Osteoblast (primary cell): ENCODE measurements at regions not wholly inside any gene's neighbourhood (a gene's known extent, or its start where the extent isn't known, plus 50 kb on each side); places are given as distances from the start of the nearest gene placed in this dataset.

Source experiments
- DNase-seq: peaks from one replicate; pipeline ENCODE4 v3.0.0; 2011; ENCODE audit warnings: low spot score, mixed read lengths; ENCODE audit not compliant: insufficient read length; ENCODE audit errors: missing footprints
- H2AFZ ChIP-seq: 2 replicates; pipeline ENCODE4 v1.6.0; 2011; ENCODE audit warnings: mild to moderate bottlenecking, low read length
- H3K27ac ChIP-seq: 2 replicates; pipeline ENCODE4 v1.5.1; 2011; ENCODE audit warnings: mild to moderate bottlenecking, low read depth, low read length, moderate library complexity
- H3K27me3 ChIP-seq: 2 replicates; pipeline ENCODE4 v1.6.0; 2012; ENCODE audit warnings: mild to moderate bottlenecking, control low read depth, inconsistent platforms, low read length, moderate library complexity; ENCODE audit not compliant: insufficient read depth
- H3K36me3 ChIP-seq: 2 replicates; pipeline ENCODE4 v1.5.1; 2011; ENCODE audit warnings: mild to moderate bottlenecking, low read length, control low read depth, moderate library complexity; ENCODE audit not compliant: insufficient read depth
- H3K4me1 ChIP-seq: 2 replicates; pipeline ENCODE4 v1.5.1; 2011; ENCODE audit warnings: mild to moderate bottlenecking, low read length, control low read depth, moderate library complexity; ENCODE audit not compliant: insufficient read depth
- H3K4me2 ChIP-seq: 2 replicates; pipeline ENCODE4 v1.6.0; 2011; ENCODE audit warnings: mild to moderate bottlenecking, low read length; ENCODE audit not compliant: insufficient read depth
- H3K4me3 ChIP-seq: fragments of 200-600 bp; sonication (generic); 3 replicates; pipeline ENCODE4 v1.5.1; 2012; ENCODE audit warnings: mild to moderate bottlenecking, low read length, inconsistent platforms; ENCODE audit not compliant: insufficient read depth
- H3K79me2 ChIP-seq: 2 replicates; pipeline ENCODE4 v1.6.0; 2012; ENCODE audit warnings: mild to moderate bottlenecking, low read length, control low read depth, inconsistent platforms; ENCODE audit not compliant: insufficient read depth
- H3K9me3 ChIP-seq: 2 replicates; pipeline ENCODE4 v1.5.1; 2011; ENCODE audit warnings: low read depth, low read length, control low read depth
- H4K20me1 ChIP-seq: 2 replicates; pipeline ENCODE4 v1.6.0; 2012; ENCODE audit warnings: mild to moderate bottlenecking, low read length, control low read depth; ENCODE audit not compliant: insufficient read depth
- TF ChIP-seq, protein P1 (sequence below): IDR thresholded peaks from 2 replicates; pipeline ENCODE4 v1.5.1; 2011; ENCODE audit warnings: mild to moderate bottlenecking, low read depth, low read length, moderate library complexity; ENCODE audit errors: extremely low read depth

DNA sequence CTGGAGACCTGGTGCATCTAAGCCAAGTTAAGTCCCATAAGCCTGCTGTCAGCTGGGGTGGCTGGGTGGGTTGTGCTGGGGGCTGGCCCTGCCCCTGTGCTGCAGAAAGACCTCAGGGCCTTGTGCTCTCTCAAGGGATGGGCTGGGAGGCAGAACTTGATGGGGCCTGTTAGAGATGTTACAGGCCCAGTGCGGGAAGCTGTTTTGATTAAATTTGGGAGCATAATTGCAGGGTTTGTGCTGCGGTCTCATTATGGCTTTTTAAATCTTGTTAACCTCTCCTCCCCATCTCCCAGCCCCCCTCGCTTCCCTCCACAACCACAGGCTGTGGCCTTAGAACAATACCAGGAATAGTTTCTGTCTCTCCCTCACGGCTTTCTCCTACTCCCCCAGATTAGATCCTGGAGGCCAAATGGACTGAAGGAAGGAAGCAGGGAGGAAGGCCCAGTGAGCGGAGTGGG, 87.6 kb upstream of the TLE3 start:
- DNase-seq = peak; percentile 80

DNA sequence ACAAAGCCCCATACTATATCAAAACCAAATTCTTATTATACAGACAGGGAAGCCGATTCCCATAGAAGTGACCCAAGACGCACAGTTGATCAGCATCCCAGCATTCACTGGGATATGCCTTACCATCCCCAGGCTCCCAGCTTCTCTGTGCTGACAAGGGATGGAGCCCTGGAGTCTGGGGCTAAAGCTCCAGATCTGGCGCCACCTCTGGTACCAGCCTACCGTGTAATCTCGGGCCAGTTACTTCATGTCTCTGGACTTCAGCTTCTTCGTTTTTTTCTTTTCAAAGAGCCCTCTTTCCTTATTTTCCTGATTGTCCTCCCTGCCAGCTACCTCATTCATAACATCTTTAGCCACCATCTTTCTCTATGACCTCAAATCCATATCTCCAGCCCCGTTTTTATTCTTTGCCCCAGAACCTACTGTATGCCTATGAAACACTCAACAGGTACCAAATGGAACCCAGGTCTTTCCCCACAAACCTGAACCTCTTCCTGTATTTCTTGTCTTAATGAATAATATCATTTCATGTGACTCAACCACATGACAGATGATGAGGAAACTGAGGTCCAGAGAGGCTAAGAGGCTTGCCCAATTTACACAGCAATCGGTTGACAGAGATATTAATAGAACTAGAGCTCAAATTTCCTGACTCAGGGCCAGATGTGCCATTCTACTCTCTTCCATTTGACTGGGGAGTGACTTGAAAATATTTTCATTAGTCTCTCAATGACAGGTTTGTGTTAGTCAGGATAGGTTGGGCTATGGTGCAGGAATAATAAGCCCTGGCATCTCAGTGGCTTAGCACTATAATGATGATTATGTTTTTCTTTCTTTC, 85.4 kb upstream of the TLE3 start:
- Histone ChIP-seq H3K79me2 (no peaks in the 10 kb centered on the region), H3K4me2 (no peak overlapping the region), H3K4me3 (no peak overlapping the region), H3K9me3 (no peaks in the 10 kb centered on the region), H4K20me1 (no peaks in the 10 kb centered on the region), H3K4me1 (peaks cover 5% of the 10 kb centered on the region), H3K27ac (no peak overlapping the region), H3K27me3 (peaks cover 7% of the 10 kb centered on the region), H3K36me3 (no peaks in the 10 kb centered on the region), H2AFZ (no peak overlapping the region)
- DNase-seq = peak; percentile 78
- TF ChIP-seq, protein P1, sequence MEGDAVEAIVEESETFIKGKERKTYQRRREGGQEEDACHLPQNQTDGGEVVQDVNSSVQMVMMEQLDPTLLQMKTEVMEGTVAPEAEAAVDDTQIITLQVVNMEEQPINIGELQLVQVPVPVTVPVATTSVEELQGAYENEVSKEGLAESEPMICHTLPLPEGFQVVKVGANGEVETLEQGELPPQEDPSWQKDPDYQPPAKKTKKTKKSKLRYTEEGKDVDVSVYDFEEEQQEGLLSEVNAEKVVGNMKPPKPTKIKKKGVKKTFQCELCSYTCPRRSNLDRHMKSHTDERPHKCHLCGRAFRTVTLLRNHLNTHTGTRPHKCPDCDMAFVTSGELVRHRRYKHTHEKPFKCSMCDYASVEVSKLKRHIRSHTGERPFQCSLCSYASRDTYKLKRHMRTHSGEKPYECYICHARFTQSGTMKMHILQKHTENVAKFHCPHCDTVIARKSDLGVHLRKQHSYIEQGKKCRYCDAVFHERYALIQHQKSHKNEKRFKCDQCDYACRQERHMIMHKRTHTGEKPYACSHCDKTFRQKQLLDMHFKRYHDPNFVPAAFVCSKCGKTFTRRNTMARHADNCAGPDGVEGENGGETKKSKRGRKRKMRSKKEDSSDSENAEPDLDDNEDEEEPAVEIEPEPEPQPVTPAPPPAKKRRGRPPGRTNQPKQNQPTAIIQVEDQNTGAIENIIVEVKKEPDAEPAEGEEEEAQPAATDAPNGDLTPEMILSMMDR = no peak

More for the DNA sequence above, 87.6 kb upstream of the TLE3 start:
- Histone ChIP-seq H3K27me3 (no peaks in the 10 kb centered on the region), H3K9me3 (no peaks in the 10 kb centered on the region), H3K79me2 (no peaks in the 10 kb centered on the region), H4K20me1 (no peaks in the 10 kb centered on the region), H2AFZ (peak overlapping the region; percentile 10), H3K36me3 (no peaks in the 10 kb centered on the region), H3K27ac (no peak overlapping the region), H3K4me1 (peaks cover 5% of the 10 kb centered on the region), H3K4me2 (no peak overlapping the region), H3K4me3 (no peak overlapping the region)
- TF ChIP-seq, protein P1 = no peak

DNA sequence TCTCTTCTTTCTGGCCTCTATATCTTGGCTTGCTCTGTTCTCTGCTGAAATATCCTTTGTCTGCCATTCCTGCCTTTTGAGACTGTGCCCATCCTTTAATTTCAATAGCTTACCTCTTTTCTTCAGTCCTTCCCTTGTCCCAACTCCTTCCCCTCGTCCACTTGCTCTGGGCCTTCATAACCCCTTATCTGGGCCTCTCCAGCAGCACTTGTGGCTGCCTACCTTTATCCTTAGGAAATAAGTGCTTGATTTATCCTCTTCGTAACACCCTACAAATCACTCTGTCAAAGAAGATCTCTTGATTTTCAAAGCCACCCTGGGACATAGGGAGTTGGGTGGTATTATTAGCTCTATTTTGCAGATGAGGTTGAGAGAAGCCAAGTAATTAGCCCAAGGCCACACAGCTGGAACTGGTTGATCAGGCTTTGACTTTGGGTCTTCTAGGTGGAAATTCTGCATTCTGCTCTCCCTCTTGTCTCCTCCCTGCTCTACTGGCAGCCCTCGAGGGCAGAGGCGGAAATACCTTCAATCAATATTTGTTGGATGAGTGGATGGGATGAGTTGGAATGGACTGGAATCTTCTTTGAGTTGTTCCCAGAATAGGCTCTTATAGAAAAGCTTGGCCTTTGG, 84.0 kb upstream of the TLE3 start:
- no peak overlapping the region for H3K4me3 ChIP-seq
- no peak overlapping the region for H2AFZ ChIP-seq
- H3K27me3 ChIP-seq = peaks cover 7% of the 10 kb centered on the region
- no peak overlapping the region for H3K27ac ChIP-seq
- DNase-seq = no peak
- H3K79me2 ChIP-seq = no peaks in the 10 kb centered on the region
- no peaks in the 10 kb centered on the region for H3K36me3 ChIP-seq
- H3K9me3 ChIP-seq = no peaks in the 10 kb centered on the region
- H4K20me1 ChIP-seq = no peaks in the 10 kb centered on the region
- H3K4me1 ChIP-seq = peaks cover 5% of the 10 kb centered on the region
- TF ChIP-seq, protein P1 = no peak
- H3K4me2 ChIP-seq = no peak overlapping the region

DNA sequence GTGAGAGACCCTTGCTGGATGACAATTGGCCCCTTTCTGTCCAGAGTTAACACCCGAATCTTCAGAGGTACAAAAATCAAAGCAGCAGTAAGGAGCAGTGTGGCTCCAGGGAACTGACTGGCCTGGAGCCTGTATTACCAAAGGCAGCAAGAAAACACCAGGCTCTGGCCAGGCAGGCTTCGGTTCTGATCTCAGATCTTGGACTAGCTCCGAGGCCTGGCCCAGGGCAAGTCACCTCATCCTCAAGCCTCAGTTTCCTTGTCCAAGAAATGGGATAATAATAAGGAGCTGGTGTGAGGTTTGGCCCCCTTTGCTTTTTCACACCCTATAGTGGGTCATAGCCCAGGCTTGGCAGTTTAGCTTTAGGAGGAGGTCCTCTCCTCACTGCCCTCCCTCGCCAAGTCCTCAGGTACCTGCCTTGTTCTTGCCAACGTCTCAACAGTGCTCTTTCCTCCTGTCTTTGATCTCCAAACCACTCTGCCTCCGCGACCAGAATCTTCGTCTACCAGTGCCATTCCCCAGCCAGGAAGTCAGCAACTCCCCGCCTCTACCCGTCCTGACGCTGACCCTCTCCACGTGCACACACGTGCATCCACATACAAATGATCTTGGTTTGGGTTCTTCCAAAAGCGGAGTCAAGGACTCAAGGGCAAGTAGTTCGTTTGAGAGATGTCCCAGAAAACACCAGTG, 82.6 kb upstream of the TLE3 start:
- TF ChIP-seq, protein P1 = no peak
- H3K27ac ChIP-seq = no peak overlapping the region

More for the DNA sequence above, 82.6 kb upstream of the TLE3 start:
- peaks cover 10% of the 10 kb centered on the region for H3K27me3 ChIP-seq
- H3K4me2 ChIP-seq = no peak overlapping the region
- H2AFZ ChIP-seq = no peak overlapping the region
- no peaks in the 10 kb centered on the region for H3K4me1 ChIP-seq
- no peak for DNase-seq
- H3K4me3 ChIP-seq = no peak overlapping the region
- no peaks in the 10 kb centered on the region for H3K36me3 ChIP-seq
- H3K79me2 ChIP-seq = no peaks in the 10 kb centered on the region
- H3K9me3 ChIP-seq = no peaks in the 10 kb centered on the region
- no peaks in the 10 kb centered on the region for H4K20me1 ChIP-seq
